Muscle of leg (tissue), 3 donors: ENCODE measurements at regions not wholly inside any gene's neighbourhood (a gene's known extent, or its start where the extent isn't known, plus 50 kb on each side); places are given as distances from the start of the nearest gene placed in this dataset.

ENCODE experiments used
- DNase-seq: peaks from one replicate; pipeline ENCODE4 v3.0.0; 2013
- H3K27ac ChIP-seq: one replicate; pipeline ENCODE4 v1.5.1; 2013; ENCODE audit warnings: mild to moderate bottlenecking, low read length, control low read depth
- H3K27me3 ChIP-seq: one replicate; pipeline ENCODE4 v1.6.1; 2013; ENCODE audit warnings: low read length; ENCODE audit not compliant: control insufficient read depth, insufficient read depth
- H3K36me3 ChIP-seq: one replicate; pipeline ENCODE4 v1.6.1; 2013; ENCODE audit warnings: low read length; ENCODE audit not compliant: control insufficient read depth, insufficient read depth
- H3K4me1 ChIP-seq: one replicate; pipeline ENCODE4 v1.6.1; 2013; ENCODE audit warnings: low read length; ENCODE audit not compliant: control insufficient read depth, insufficient read depth
- H3K4me3 ChIP-seq: one replicate; pipeline ENCODE4 v1.5.1; 2013; ENCODE audit warnings: low read length, control low read depth
- H3K9me3 ChIP-seq: replicated peaks from 2 replicates; pipeline ENCODE4 v1.6.1; 2013; ENCODE audit warnings: low read depth, low read length; ENCODE audit not compliant: control insufficient read depth
- WGBS: methylation state at CpG from one replicate; pipeline ENCODE4 v1.1.5; 2013; ENCODE audit warnings: missing lambda C conversion rate; ENCODE audit not compliant: insufficient coverage; 5-methylcytosine and 5-hydroxymethylcytosine counted together

DNA sequence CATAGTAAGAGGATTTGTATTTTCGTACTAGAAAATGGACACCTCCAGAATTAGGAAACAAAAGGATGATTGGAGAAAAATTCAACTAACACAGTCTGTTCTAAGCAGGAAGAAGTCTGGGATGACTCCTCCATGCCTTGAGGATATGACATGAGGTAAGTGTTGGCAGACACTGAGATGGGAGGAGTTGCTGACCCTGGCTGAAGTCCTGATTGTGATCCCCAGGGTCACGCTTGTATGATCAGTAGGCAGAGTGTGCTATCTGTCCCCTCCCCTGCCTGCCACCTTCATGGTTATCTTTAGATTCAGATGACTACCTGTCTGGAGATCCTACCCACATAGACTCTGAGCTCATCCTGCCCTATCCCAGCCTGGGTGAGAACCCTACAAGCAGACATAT lies 249.1 kb downstream of the C1orf94 start:
- H3K36me3 ChIP-seq: no peaks in the 10 kb centered on the region
- no peak overlapping the region for H3K4me3 ChIP-seq
- H3K4me1 ChIP-seq: no peaks in the 10 kb centered on the region
- no peak overlapping the region for H3K27ac ChIP-seq
- H3K27me3 ChIP-seq: no peaks in the 10 kb centered on the region
- H3K9me3 ChIP-seq: no peaks in the 10 kb centered on the region
- no CpG with 5 or more reads among the region's 2 CpGs for WGBS
- no peak for DNase-seq

DNA sequence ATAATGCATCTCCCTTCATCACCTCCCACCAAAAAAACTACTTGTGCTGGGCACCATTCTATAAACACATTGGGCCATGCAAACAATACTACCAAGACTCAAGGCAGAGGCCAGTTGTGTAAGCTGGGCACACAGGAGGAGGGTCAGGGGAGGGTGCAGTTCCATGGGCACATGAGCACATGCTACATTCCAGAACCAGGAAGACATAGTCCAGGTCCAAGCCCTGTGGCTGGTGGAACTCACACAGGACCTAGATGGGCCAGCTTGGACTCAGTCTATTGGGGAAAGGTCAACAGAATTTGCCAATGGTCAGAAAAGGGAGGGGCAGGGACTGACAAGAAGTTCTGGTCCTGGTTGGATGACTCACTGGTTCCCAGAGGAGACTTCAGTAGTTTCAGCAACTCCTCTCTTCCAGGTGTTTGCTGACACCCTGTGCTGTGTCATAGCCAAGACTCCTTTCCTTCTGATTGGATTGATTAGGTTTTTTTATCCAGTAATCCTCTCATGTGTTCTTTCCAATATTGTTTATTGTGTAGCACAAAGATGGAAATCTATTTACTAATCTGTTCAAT lies 249.7 kb downstream of the C1orf94 start:
- H3K4me3 ChIP-seq: no peak overlapping the region
- no peaks in the 10 kb centered on the region for H3K36me3 ChIP-seq
- no peak overlapping the region for H3K27ac ChIP-seq
- no peaks in the 10 kb centered on the region for H3K9me3 ChIP-seq
- no peak for DNase-seq
- no peaks in the 10 kb centered on the region for H3K4me1 ChIP-seq
- H3K27me3 ChIP-seq: no peaks in the 10 kb centered on the region

DNA sequence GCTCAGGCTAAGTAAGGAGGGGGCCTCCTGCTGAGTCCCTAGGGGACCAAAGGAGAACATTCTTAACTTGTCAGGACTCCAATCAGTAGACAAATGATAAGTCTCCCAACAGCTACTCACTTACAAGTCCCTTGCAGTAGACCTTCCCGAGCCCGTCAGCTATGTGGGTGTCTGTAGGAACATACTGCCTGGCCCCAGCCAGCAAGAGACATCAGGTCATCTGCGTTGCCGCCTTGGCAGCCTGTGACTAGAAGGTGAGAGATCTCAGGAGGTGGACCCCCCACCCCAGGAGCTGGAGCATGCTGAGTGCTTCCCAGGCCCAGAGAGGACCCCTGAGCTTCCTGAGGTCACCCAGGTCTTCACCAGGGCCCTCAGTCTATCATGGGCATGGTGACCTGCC lies 250.5 kb downstream of the C1orf94 start:
- H3K36me3 ChIP-seq: no peaks in the 10 kb centered on the region
- H3K27me3 ChIP-seq: no peaks in the 10 kb centered on the region
- no peak overlapping the region for H3K4me3 ChIP-seq
- no peaks in the 10 kb centered on the region for H3K9me3 ChIP-seq
- 90% methylated on average over 3 of the region's 4 CpGs for WGBS
- no peak overlapping the region for H3K27ac ChIP-seq
- DNase-seq: no peak
- H3K4me1 ChIP-seq: no peaks in the 10 kb centered on the region

GRCh38 chr1:34433099-34433498 lies 256.4 kb downstream of the C1orf94 start:
- no peaks in the 10 kb centered on the region for H3K4me1 ChIP-seq
- DNase-seq: no peak
- no peaks in the 10 kb centered on the region for H3K27me3 ChIP-seq
- H3K9me3 ChIP-seq: no peaks in the 10 kb centered on the region
- H3K36me3 ChIP-seq: no peaks in the 10 kb centered on the region
- WGBS: 56% methylated on average over 1 of the region's 5 CpGs
- H3K27ac ChIP-seq: no peak overlapping the region
- H3K4me3 ChIP-seq: no peak overlapping the region

DNA sequence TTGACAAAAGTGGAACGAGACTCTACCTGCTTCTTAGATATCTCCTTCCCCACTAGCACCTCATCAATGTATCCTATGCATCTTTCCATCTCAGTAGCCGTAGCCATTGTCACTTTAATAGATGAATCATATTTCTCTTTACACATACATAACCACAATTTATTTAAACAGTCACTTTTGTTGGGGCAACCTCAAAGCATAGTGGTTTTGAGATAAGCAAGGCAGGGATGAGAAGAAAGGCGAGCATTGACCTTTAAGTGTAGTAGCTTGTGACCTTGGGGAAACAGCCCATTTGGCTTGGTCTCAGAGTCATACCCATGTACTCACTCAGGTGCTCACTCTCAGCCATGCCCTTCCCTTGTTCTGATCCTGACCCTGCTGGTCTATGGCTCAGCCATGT lies 260.1 kb downstream of the C1orf94 start:
- H3K27ac ChIP-seq: no peak overlapping the region
- DNase-seq: no peak
- no peaks in the 10 kb centered on the region for H3K36me3 ChIP-seq
- no peaks in the 10 kb centered on the region for H3K9me3 ChIP-seq
- H3K4me3 ChIP-seq: no peak overlapping the region
- 73% methylated on average over 2 of the region's 3 CpGs for WGBS
- H3K27me3 ChIP-seq: no peaks in the 10 kb centered on the region
- H3K4me1 ChIP-seq: no peaks in the 10 kb centered on the region

DNA sequence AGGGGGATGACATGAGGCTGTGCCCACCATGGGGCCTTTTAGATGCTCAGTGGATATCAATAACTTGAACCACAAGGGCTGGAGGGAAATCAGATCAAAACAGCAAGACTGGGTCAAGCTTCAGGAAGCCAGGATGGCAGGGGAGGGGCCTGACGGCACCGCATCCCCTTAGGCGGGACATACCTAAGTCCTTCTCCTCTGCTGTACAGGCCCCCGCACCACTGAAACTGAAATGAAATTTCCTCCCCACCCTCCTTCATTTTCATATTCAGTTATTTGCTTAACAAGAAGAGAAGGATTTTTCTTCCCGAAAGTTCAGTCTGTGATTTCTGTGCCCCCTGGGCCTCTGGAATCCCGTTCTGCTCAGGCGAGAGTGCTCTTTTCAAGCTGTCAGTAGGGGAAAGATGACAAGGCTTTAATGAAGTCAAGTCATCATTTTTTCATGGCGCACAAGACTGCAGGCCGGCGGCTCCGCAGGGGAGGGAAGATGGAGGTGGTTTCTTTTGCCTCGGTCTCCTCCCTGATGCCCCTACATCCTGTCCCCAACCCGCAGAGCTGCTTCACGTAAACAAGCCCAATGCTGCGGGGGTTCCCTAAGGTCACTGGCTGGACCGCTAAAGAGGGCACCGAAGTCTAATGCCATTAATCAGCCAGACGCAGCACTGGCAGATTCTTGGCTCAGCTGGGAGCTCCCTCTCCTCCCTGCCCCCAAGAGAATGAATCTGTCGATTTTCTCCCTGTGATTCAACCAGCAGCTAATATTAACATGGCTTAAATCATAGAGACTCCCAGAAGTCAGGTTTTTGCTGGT lies 264.8 kb downstream of the C1orf94 start:
- Histone ChIP-seq H3K9me3 (no peaks in the 10 kb centered on the region), H3K4me1 (no peaks in the 10 kb centered on the region), H3K36me3 (no peaks in the 10 kb centered on the region), H3K4me3 (no peak overlapping the region), H3K27ac (no peak overlapping the region), H3K27me3 (no peaks in the 10 kb centered on the region)
- 36% methylated on average over 14 of the region's 19 CpGs for WGBS
- DNase-seq: no peak

- peak; percentile 11 for DNase-seq
- WGBS: 7% methylated on average over 2 of the region's 2 CpGs
- H3K27ac ChIP-seq: no peak overlapping the region
- no peaks in the 10 kb centered on the region for H3K9me3 ChIP-seq
- H3K4me1 ChIP-seq: no peaks in the 10 kb centered on the region
- no peaks in the 10 kb centered on the region for H3K27me3 ChIP-seq
- H3K36me3 ChIP-seq: no peaks in the 10 kb centered on the region
- H3K4me3 ChIP-seq: no peak overlapping the region
These were observed 267.8 kb downstream of the C1orf94 start for GRCh38 chr1:34444516-34444915.

- Histone ChIP-seq H3K36me3 (no peaks in the 10 kb centered on the region), H3K4me3 (no peak overlapping the region), H3K4me1 (no peaks in the 10 kb centered on the region), H3K27ac (no peak overlapping the region), H3K27me3 (no peaks in the 10 kb centered on the region), H3K9me3 (no peaks in the 10 kb centered on the region)
- no peak for DNase-seq
- 94% methylated on average over 2 of the region's 3 CpGs for WGBS
These were observed 273.6 kb downstream of the C1orf94 start for GRCh38 chr1:34450325-34450724.

DNA sequence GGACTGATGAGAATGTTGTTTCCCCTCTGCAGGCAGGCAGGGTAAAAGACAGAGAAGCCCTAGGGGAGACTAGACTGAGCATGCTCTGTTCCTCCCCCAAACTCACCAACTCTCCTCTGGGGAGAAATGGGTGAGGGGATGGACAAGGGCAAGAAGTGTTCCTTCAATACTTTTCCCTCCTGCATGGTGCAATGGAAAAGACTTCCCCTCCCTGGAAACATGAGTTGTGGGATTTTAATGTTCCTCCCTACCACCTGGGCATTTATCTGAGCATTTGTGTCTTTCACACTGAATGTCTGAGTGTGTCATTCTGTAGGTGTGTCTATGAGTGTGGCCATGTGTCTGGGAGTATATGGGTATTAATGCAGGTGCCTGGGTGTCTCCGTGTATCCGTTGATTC lies 275.7 kb downstream of the C1orf94 start:
- H3K4me3 ChIP-seq: no peak overlapping the region
- H3K36me3 ChIP-seq: no peaks in the 10 kb centered on the region
- no peak overlapping the region for H3K27ac ChIP-seq
- DNase-seq: no peak
- WGBS: 100% methylated on average over 2 of the region's 2 CpGs
- no peaks in the 10 kb centered on the region for H3K27me3 ChIP-seq
- no peaks in the 10 kb centered on the region for H3K9me3 ChIP-seq
- H3K4me1 ChIP-seq: no peaks in the 10 kb centered on the region

DNA sequence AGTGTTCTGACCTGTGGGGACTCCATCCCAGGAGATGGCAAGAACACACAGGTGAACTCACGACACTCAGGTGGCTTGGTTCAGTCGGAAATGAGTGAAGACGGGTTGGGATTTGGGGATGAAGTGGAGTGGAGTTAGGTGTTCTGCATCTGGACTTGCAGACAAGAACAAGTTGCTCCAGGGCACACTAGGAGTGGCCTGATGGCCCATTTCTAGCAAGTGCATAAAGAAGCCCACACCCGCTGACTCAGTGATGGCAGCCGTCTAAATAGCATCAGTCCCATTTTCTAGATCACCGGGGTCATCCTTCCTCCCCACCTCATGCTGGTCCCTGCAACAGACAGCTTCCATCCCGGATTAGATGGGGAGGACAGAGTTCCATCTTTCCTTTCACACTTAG lies 278.4 kb downstream of the C1orf94 start:
- WGBS: 87% methylated on average over 5 of the region's 7 CpGs
- no peaks in the 10 kb centered on the region for H3K36me3 ChIP-seq
- no peaks in the 10 kb centered on the region for H3K4me1 ChIP-seq
- DNase-seq: no peak
- H3K4me3 ChIP-seq: no peak overlapping the region
- no peaks in the 10 kb centered on the region for H3K9me3 ChIP-seq
- H3K27ac ChIP-seq: no peak overlapping the region
- no peaks in the 10 kb centered on the region for H3K27me3 ChIP-seq
